ENCODE measurements at regions not wholly inside any gene's neighbourhood (a gene's known extent, or its start where the extent isn't known, plus 50 kb on each side); places are given as distances from the start of the nearest gene placed in this dataset.
A peak's percentile ranks its signal among the peaks of the same experiment; 100 is the strongest.

DNA sequence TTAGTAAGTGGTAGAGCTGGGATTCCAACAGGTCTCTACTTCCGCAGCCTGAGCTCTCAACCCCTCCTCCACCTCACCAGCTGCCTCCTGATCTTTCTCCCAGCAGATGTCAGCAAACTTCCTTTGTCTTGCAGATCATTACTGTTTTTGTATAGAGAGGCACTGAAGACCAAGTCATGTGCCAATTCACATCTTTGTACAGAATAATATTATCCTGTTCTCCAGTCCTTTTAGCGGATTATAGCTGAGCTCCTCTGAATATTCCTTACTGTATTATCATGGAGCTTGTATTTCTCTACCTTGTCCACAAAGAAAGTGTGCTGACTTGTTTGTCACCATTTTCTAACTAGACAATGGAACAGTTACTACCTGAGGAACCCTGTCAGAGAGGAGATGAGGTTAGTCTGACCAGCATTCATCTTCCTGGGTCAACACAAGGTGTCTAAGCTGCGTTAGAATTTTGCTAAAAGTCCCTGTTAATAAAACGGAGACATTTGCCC lies 142.3 kb upstream of the ARHGAP5 start:
- no peaks in the 10 kb centered on the region for H3K27me3 Mint-ChIP-seq
- no peaks in the 10 kb centered on the region for H3K36me3 Mint-ChIP-seq
- no peak overlapping the region for H3K27ac Mint-ChIP-seq
- H3K9me3 Mint-ChIP-seq = no peaks in the 10 kb centered on the region
- DNase-seq (no peak), ATAC-seq (ENCODE audit: low read depth) (no peak)
- POLR2A ChIA-PET = no interaction called here
- H3K4me1 Mint-ChIP-seq = peaks cover 7% of the 10 kb centered on the region
- H3K4me3 Mint-ChIP-seq = no peak overlapping the region

DNA sequence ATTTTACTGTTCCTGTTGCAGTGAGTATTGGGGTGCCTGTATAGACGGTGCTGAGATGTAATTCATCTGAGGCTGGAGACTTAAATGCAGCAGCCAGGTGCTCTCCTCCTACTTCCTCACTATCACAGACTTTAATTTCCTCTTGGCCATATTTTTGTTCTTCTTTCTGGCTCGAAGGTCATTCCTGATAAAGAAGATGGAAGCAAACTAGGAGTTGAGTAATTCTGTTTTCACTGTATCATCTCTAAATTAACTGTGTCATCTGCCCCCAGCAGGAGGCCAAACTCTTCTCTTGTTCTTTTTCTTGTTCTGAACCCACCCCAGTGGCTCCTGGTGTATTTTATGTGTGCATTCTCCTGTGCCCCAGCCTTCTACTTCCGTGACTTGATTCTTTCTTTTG lies 141.7 kb upstream of the ARHGAP5 start:
- ATAC-seq (ENCODE audit: low read depth) = no peak
- POLR2A ChIA-PET = no interaction called here

GRCh38 chr14:31936115-31936514 lies 141.0 kb upstream of the ARHGAP5 start:
- Mint-ChIP-seq H3K4me1 (peaks cover 7% of the 10 kb centered on the region), H3K9me3 (no peaks in the 10 kb centered on the region), H3K27me3 (no peaks in the 10 kb centered on the region), H3K4me3 (no peak overlapping the region), H3K36me3 (no peaks in the 10 kb centered on the region), H3K27ac (no peak overlapping the region)
- ATAC-seq (ENCODE audit: low read depth) (no peak), DNase-seq (no peak)
- POLR2A ChIA-PET = no interaction called here

More for the DNA sequence above, 141.7 kb upstream of the ARHGAP5 start:
- Mint-ChIP-seq H3K27me3 (no peaks in the 10 kb centered on the region), H3K9me3 (no peaks in the 10 kb centered on the region), H3K27ac (no peak overlapping the region), H3K36me3 (no peaks in the 10 kb centered on the region), H3K4me3 (no peak overlapping the region), H3K4me1 (peaks cover 7% of the 10 kb centered on the region)
- no peak for DNase-seq

- POLR2A ChIA-PET = no interaction called here
- Mint-ChIP-seq H3K27me3 (no peaks in the 10 kb centered on the region), H3K4me3 (no peak overlapping the region), H3K27ac (no peak overlapping the region), H3K36me3 (no peaks in the 10 kb centered on the region), H3K4me1 (peaks cover 7% of the 10 kb centered on the region), H3K9me3 (no peaks in the 10 kb centered on the region)
- ATAC-seq (ENCODE audit: low read depth) (peak; percentile 100), DNase-seq (peak; percentile 34)
Measured at GRCh38 chr14:31937730-31938346, 139.3 kb upstream of the ARHGAP5 start.

DNA sequence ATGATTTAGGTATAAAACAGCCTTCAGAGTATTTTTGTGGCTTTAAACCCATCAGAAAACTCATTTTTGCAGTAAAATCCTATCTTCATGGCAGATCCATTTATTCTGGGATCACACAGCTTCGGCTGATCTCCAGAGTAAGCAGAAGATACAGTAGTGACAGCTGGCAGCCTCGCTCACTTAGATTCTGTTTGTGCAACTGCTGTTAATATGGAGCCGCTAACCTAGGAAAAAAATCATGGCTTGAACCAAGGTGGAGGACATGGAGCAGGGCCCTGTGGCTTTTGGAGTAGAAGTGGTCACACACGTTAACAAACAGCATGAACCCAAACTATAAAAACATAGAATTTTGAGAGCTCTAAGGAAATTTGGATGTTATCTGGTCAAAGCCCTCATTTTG lies 137.2 kb upstream of the ARHGAP5 start:
- ATAC-seq (ENCODE audit: low read depth) (no peak), DNase-seq (no peak)
- H3K27ac Mint-ChIP-seq = no peak overlapping the region
- peaks cover 7% of the 10 kb centered on the region for H3K4me1 Mint-ChIP-seq
- no peak overlapping the region for H3K4me3 Mint-ChIP-seq
- no peaks in the 10 kb centered on the region for H3K9me3 Mint-ChIP-seq
- POLR2A ChIA-PET = no interaction called here
- H3K27me3 Mint-ChIP-seq = no peaks in the 10 kb centered on the region
- H3K36me3 Mint-ChIP-seq = no peaks in the 10 kb centered on the region

DNA sequence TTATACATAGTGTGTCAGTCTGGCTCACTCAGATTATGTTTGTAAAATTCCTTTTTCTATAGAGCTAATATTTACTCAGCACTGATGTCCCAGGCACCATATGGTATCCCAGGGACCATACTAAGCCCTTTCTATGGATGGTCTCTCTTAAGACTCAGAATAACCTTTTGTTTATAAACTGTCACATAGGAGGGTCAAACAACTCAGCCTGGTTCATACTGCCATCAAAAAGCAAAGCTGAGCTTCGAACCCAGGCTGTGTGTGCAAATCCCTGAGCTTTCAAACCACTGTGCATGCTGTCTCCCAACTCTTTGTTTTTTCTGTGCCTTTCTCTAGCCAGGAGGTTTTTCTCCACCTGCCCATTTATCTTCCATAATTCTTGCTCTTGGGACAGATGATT lies 135.6 kb upstream of the ARHGAP5 start:
- H3K4me1 Mint-ChIP-seq = peaks cover 7% of the 10 kb centered on the region
- POLR2A ChIA-PET = no interaction called here
- DNase-seq (no peak), ATAC-seq (ENCODE audit: low read depth) (no peak)
- no peak overlapping the region for H3K27ac Mint-ChIP-seq
- no peak overlapping the region for H3K4me3 Mint-ChIP-seq
- no peaks in the 10 kb centered on the region for H3K9me3 Mint-ChIP-seq
- no peaks in the 10 kb centered on the region for H3K27me3 Mint-ChIP-seq
- no peaks in the 10 kb centered on the region for H3K36me3 Mint-ChIP-seq

DNA sequence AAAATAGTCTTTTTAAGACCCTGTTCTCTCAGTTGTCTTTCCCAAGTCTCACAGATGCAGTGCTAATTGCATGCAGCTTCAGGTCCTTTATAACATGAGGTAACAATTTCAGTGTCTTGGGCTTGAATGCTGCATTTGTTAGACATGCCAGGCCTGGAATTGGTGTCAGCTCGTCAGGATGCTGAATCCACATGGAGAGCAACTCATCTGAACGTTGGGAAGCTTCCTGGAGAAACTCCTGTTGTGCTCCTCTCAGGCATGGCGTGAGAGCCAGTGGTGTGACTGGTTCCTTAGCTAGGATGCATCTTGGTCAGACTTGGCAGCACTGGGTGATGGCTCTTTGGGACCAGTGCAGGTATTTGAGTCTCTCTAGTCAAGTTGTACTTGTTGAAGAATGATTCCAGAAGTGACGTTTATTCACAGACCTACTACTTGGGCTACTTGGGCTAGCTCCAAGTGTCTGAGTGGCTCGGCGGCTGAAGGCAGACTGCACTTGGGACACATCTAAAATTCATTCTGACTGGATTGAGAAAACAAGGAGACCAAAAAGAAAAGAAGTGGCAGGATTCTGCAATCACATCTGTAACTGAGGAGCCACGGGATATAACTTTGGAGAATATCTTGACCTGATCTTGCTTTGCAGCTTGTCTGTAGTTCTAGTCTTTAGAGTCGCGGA lies 134.8 kb upstream of the ARHGAP5 start:
- Mint-ChIP-seq H3K4me1 (peaks cover 7% of the 10 kb centered on the region), H3K4me3 (no peak overlapping the region), H3K36me3 (no peaks in the 10 kb centered on the region), H3K9me3 (no peaks in the 10 kb centered on the region), H3K27ac (no peak overlapping the region), H3K27me3 (no peaks in the 10 kb centered on the region)
- POLR2A ChIA-PET = no interaction called here
- DNase-seq (no peak), ATAC-seq (ENCODE audit: low read depth) (no peak)

GRCh38 chr14:31943217-31943799 lies 133.8 kb upstream of the ARHGAP5 start:
- H3K27me3 Mint-ChIP-seq = no peaks in the 10 kb centered on the region
- DNase-seq (no peak), ATAC-seq (ENCODE audit: low read depth) (no peak)
- no peaks in the 10 kb centered on the region for H3K9me3 Mint-ChIP-seq
- H3K4me3 Mint-ChIP-seq = no peak overlapping the region
- H3K4me1 Mint-ChIP-seq = no peaks in the 10 kb centered on the region
- POLR2A ChIA-PET = no interaction called here
- H3K27ac Mint-ChIP-seq = no peak overlapping the region
- no peaks in the 10 kb centered on the region for H3K36me3 Mint-ChIP-seq

DNA sequence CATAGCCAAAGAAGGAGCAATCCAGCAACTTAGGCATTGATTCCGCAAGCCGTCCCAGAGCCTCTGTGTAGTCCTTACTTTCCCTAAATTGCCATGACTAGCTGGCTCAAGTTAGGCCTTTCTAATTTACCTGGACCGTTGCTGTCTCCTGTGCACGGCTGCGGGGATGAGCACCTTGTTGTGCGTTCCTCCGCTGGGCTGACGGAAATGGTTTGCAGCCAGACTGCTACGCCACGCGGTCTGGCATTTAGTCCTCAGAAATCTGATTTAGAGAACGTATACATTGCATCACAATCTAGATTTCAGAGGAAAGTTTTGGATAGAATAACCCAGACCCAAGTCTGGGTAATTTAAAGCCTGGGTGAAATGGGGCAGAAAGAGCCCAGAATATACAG lies 133.2 kb upstream of the ARHGAP5 start:
- Mint-ChIP-seq H3K36me3 (no peaks in the 10 kb centered on the region), H3K4me1 (no peaks in the 10 kb centered on the region), H3K27ac (no peak overlapping the region), H3K27me3 (no peaks in the 10 kb centered on the region), H3K9me3 (no peaks in the 10 kb centered on the region), H3K4me3 (no peak overlapping the region)
- DNase-seq = no peak
- POLR2A ChIA-PET = no interaction called here
- ATAC-seq (ENCODE audit: low read depth) = no peak

DNA sequence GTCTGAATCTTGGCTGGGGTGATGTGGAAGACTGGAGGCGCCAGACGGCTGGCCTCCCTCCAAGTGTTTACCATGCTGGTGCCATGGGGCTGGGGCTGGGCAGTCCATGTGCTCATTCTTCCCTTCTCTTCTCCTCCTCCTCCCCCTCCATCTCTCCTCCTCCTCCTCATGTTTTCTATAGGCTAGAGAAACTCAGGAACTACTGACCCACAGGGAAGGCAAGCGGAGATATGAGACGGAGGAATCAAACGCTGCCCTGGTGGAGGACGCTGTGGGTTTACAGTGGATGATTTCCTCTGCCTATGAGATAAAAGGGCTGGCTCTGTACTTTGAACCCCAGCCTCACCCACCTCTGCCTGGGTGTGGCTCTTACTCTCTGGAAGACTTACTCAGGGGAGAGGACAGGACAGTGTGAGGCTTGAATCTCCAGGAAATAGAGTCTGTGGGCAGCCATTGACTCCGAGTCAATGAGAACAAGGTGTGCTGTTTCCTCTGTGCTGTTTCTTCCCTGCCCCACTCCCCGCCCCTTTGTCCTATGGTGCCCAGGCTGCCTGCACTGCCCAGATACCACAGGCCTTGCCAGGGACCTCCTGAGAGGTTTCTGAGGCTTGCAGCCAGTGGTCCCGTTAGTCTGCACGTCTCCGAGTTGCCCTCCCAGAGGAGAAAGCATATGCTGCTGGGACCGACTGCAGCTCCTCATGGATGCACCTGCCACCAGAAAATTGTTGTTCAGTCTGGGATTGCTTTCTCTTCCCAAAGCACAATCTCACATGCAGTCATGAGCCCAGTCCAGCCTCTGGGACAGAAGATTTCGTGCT lies 132.6 kb upstream of the ARHGAP5 start:
- Mint-ChIP-seq H3K27ac (peak overlapping the region; percentile 51), H3K4me3 (no peak overlapping the region), H3K27me3 (no peaks in the 10 kb centered on the region), H3K9me3 (no peaks in the 10 kb centered on the region), H3K36me3 (no peaks in the 10 kb centered on the region), H3K4me1 (no peaks in the 10 kb centered on the region)
- ATAC-seq (ENCODE audit: low read depth) (no peak), DNase-seq (no peak)
- POLR2A ChIA-PET = no interaction called here

DNA sequence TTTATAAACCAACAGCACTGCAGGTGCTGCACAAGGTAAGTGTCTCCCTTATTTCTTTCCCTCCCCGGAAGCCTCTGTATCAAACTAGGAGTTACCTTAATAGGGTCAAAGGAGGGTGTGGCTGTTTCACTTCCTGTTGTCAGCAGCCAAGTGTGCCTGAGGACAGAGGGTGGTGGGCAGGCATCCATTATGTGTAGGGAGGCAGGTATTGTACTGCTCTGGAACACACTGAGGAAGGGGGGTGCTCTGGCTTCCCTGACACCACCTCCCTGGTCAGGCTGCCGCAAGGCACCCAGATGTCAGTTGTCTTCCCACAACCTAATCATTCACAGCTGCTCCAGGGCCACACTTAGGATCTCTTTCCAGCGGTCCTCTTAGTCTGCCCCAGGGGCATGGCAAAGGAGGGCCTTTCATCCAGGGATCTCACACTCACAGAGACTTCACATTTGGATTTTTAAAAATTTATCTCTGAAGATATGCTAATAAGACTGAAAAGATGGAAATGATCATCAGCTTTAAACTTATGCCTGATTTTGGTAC lies 132.0 kb upstream of the ARHGAP5 start:
- H3K27me3 Mint-ChIP-seq = no peaks in the 10 kb centered on the region
- DNase-seq (no peak), ATAC-seq (ENCODE audit: low read depth) (peak; percentile 42)
- H3K4me1 Mint-ChIP-seq = no peaks in the 10 kb centered on the region
- POLR2A ChIA-PET = no interaction called here
- peak overlapping the region; percentile 51 for H3K27ac Mint-ChIP-seq
- no peaks in the 10 kb centered on the region for H3K36me3 Mint-ChIP-seq
- no peaks in the 10 kb centered on the region for H3K9me3 Mint-ChIP-seq
- H3K4me3 Mint-ChIP-seq = no peak overlapping the region

- no peaks in the 10 kb centered on the region for H3K4me1 Mint-ChIP-seq
- POLR2A ChIA-PET = no interaction called here
- ATAC-seq (ENCODE audit: low read depth) (no peak), DNase-seq (no peak)
- no peak overlapping the region for H3K4me3 Mint-ChIP-seq
- H3K36me3 Mint-ChIP-seq = no peaks in the 10 kb centered on the region
- H3K27me3 Mint-ChIP-seq = no peaks in the 10 kb centered on the region
- no peaks in the 10 kb centered on the region for H3K9me3 Mint-ChIP-seq
- H3K27ac Mint-ChIP-seq = no peak overlapping the region
Measured at GRCh38 chr14:31945701-31946100, 131.4 kb upstream of the ARHGAP5 start.

- no peak overlapping the region for H3K4me3 Mint-ChIP-seq
- DNase-seq (no peak), ATAC-seq (ENCODE audit: low read depth) (no peak)
- POLR2A ChIA-PET = no interaction called here
- no peak overlapping the region for H3K27ac Mint-ChIP-seq
- no peaks in the 10 kb centered on the region for H3K9me3 Mint-ChIP-seq
- no peaks in the 10 kb centered on the region for H3K36me3 Mint-ChIP-seq
- no peaks in the 10 kb centered on the region for H3K27me3 Mint-ChIP-seq
- H3K4me1 Mint-ChIP-seq = no peaks in the 10 kb centered on the region
Measured at GRCh38 chr14:31947076-31947475, 130.0 kb upstream of the ARHGAP5 start.
